Tibial nerve (tissue), 4 donors: ENCODE measurements at regions not wholly inside any gene's neighbourhood (a gene's known extent, or its start where the extent isn't known, plus 50 kb on each side); places are given as distances from the start of the nearest gene placed in this dataset.

Source experiments
- DNase-seq, 2 donors: peaks; one replicate each; pipeline ENCODE4 v3.0.0-alpha.2; 2019; ENCODE audit warnings: low spot score in 2 of 2
- H3K27ac ChIP-seq, 4 donors: fragments of 200-600 bp; sonication (generic) in 3 of 4; one replicate each; pipeline ENCODE4 v1.5.1; 2017 to 2019; ENCODE audit warnings: mild to moderate bottlenecking in 1 of 4
- H3K27me3 ChIP-seq, 2 donors: fragments of 200-600 bp; sonication (generic) in 1 of 2; one replicate each; pipeline versions ENCODE4 v1.5.1 to v1.6.0; 2017 to 2019
- H3K36me3 ChIP-seq, 3 donors: fragments of 200-600 bp; sonication (generic); one replicate each; pipeline ENCODE4 v1.5.1; 2018 to 2019
- H3K4me1 ChIP-seq, 4 donors: fragments of 200-600 bp; sonication (generic) in 3 of 4; one replicate each; pipeline ENCODE4 v1.5.1; 2017 to 2019
- H3K4me3 ChIP-seq, 4 donors: fragments of 200-600 bp; sonication (generic) in 3 of 4; one replicate each; pipeline ENCODE4 v1.5.1; 2017 to 2019; ENCODE audit warnings: mild to moderate bottlenecking in 1 of 4, moderate library complexity in 1 of 4
- H3K9me3 ChIP-seq, 4 donors: fragments of 200-600 bp; sonication (generic) in 3 of 4; one replicate each; pipeline ENCODE4 v1.5.1; 2017 to 2019
- EP300 ChIP-seq, 2 donors: sonication (generic); formaldehyde crosslinking; IDR thresholded peaks; one replicate each; pipeline ENCODE4 v1.6.1; 2017; ENCODE audit warnings: antibody characterized with exemption in 2 of 2, mild to moderate bottlenecking in 1 of 2
- POLR2A ChIP-seq, 2 donors: fragments of 450-650 bp; IDR thresholded peaks; one replicate each; pipeline ENCODE4 v1.6.1; 2017; ENCODE audit warnings: antibody characterized with exemption in 2 of 2, mild to moderate bottlenecking in 2 of 2, moderate library complexity in 2 of 2
- WGBS, 2 donors: methylation state at CpG; one replicate each; pipeline ENCODE4 v1.1.5; 2018; 5-methylcytosine and 5-hydroxymethylcytosine counted together
- TF ChIP-seq, protein P1 (sequence below), 5 experiments: fragments of 200-600 bp in 3 of 5; fragments of 450-650 bp in 2 of 5; sonication (generic) in 3 of 5; IDR thresholded peaks; one replicate each; pipeline ENCODE4 v1.5.1; 2016 to 2019; ENCODE audit warnings: antibody characterized with exemption in 5 of 5, mild to moderate bottlenecking in 3 of 5, moderate library complexity in 2 of 5

- Histone ChIP-seq H3K27ac (no peak overlapping the region), H3K9me3 (no peaks in the 10 kb centered on the region), H3K4me1 (no peaks in the 10 kb centered on the region), H3K36me3 (no peaks in the 10 kb centered on the region), H3K27me3 (no peaks in the 10 kb centered on the region), H3K4me3 (no peak overlapping the region)
- TF ChIP-seq EP300 (IDR thresholded peaks at IDR 0.05) (no peak), POLR2A (IDR thresholded peaks at IDR 0.05) (no peak)
- TF ChIP-seq, protein P1, sequence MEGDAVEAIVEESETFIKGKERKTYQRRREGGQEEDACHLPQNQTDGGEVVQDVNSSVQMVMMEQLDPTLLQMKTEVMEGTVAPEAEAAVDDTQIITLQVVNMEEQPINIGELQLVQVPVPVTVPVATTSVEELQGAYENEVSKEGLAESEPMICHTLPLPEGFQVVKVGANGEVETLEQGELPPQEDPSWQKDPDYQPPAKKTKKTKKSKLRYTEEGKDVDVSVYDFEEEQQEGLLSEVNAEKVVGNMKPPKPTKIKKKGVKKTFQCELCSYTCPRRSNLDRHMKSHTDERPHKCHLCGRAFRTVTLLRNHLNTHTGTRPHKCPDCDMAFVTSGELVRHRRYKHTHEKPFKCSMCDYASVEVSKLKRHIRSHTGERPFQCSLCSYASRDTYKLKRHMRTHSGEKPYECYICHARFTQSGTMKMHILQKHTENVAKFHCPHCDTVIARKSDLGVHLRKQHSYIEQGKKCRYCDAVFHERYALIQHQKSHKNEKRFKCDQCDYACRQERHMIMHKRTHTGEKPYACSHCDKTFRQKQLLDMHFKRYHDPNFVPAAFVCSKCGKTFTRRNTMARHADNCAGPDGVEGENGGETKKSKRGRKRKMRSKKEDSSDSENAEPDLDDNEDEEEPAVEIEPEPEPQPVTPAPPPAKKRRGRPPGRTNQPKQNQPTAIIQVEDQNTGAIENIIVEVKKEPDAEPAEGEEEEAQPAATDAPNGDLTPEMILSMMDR (IDR thresholded peaks at IDR 0.05): no peak
- WGBS, 2 donors: 89 to 96% methylated on average over 4 of the region's 4 CpGs
- DNase-seq: no peak
These were observed 404.4 kb downstream of the ARHGEF28 start for GRCh38 chr5:74030371-74030770.

DNA sequence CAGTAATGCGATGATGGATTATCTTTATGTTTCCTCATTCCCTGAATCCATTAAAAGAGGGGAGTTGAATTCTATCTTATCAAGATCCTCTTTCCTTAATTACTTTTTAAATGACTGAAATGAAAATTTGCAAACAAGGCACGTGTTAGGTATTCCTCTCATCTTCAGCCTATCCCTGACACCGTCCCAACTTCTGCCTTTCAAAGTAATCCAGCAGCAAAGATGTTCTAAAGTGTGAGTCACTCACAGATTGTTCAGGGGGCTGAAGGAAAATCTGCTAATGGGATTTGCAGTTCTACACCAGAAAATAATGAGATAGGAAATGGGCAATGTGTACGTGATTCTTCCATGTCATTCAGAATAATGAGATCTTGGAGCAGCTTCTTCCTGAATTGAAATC lies 403.0 kb downstream of the ARHGEF28 start:
- no peaks in the 10 kb centered on the region for H3K9me3 ChIP-seq
- H3K4me1 ChIP-seq: no peaks in the 10 kb centered on the region
- no peak overlapping the region for H3K4me3 ChIP-seq
- H3K36me3 ChIP-seq: no peaks in the 10 kb centered on the region
- H3K27ac ChIP-seq: no peak overlapping the region
- TF ChIP-seq EP300 (IDR thresholded peaks at IDR 0.05) (no peak), POLR2A (IDR thresholded peaks at IDR 0.05) (no peak)
- TF ChIP-seq, protein P1 (IDR thresholded peaks at IDR 0.05): no peak
- WGBS, 2 donors: 89 to 92% methylated on average over 4 of the region's 4 CpGs
- no peak for DNase-seq
- no peaks in the 10 kb centered on the region for H3K27me3 ChIP-seq

DNA sequence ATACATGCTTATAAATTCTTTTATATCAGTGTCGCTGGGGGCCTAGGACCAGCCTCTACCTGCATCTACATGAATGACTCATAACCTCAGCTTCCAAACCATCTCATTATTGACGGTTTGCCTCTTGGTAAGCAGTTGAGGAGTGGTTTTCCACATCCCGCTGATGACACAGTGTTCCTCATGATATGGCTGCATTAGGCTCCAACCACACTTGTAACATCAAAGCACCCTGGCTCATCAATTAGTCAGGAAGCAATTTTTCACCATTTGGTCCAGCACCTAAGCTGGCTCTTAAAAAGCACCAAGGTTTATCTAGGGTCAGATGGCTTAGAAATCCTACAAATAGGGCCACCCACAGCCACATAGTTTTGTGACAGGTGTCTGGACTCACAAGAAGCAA lies 402.4 kb downstream of the ARHGEF28 start:
- Histone ChIP-seq H3K4me3 (no peak overlapping the region), H3K36me3 (no peaks in the 10 kb centered on the region), H3K27ac (no peak overlapping the region), H3K27me3 (no peaks in the 10 kb centered on the region), H3K4me1 (no peaks in the 10 kb centered on the region), H3K9me3 (no peaks in the 10 kb centered on the region)
- 91 to 93% methylated on average over 3 of the region's 3 CpGs for WGBS, 2 donors
- no peak for DNase-seq
- TF ChIP-seq EP300 (IDR thresholded peaks at IDR 0.05) (no peak), POLR2A (IDR thresholded peaks at IDR 0.05) (no peak)
- TF ChIP-seq, protein P1 (IDR thresholded peaks at IDR 0.05): no peak

DNA sequence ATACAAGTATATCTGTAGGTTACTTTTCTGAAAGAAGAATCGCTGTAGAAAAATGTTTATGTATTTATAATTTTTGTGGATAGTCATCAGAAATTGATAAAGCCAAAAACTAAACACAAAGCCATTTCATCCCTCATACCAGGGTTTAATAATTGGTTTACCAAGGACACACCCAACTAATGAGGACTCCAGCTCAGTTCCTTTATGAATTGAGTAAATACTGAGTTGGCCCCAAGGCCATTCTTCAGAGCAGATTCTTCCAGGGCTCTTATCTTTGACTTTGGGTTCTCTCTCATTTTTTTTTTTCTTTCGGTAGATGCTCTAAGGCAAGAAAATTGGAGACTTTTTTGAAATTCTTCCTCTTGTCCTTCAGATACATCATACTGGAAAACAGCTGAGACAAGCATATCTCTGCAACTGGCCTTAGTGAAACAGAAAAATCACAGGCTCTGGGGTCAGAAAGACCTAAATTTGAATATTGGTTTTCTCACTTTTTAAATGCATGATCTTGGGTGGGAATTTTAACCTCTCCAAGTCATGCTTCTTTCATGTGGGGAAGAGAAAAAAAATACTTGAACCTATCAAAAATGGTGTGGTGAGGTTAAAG lies 401.8 kb downstream of the ARHGEF28 start:
- no peaks in the 10 kb centered on the region for H3K4me1 ChIP-seq
- TF ChIP-seq POLR2A (IDR thresholded peaks at IDR 0.05) (no peak), EP300 (IDR thresholded peaks at IDR 0.05) (no peak)
- TF ChIP-seq, protein P1 (IDR thresholded peaks at IDR 0.05): no peak
- H3K36me3 ChIP-seq: no peaks in the 10 kb centered on the region
- 85 to 92% methylated on average over 2 of the region's 2 CpGs for WGBS, 2 donors
- DNase-seq: no peak
- H3K27me3 ChIP-seq: no peaks in the 10 kb centered on the region
- no peaks in the 10 kb centered on the region for H3K9me3 ChIP-seq
- no peak overlapping the region for H3K27ac ChIP-seq
- H3K4me3 ChIP-seq: no peak overlapping the region

- Histone ChIP-seq H3K36me3 (no peaks in the 10 kb centered on the region), H3K27ac (no peak overlapping the region), H3K4me3 (no peak overlapping the region), H3K27me3 (no peaks in the 10 kb centered on the region), H3K9me3 (no peaks in the 10 kb centered on the region), H3K4me1 (no peaks in the 10 kb centered on the region)
- no peak for DNase-seq
- WGBS, 2 donors: 86 to 94% methylated on average over 2 of the region's 2 CpGs
- TF ChIP-seq, protein P1 (IDR thresholded peaks at IDR 0.05): no peak
- TF ChIP-seq POLR2A (IDR thresholded peaks at IDR 0.05): no peak
These were observed 400.3 kb downstream of the ARHGEF28 start for GRCh38 chr5:74026310-74026709.
